CD14-positive monocyte (primary cell): ENCODE measurements at regions not wholly inside any gene's neighbourhood (a gene's known extent, or its start where the extent isn't known, plus 50 kb on each side); places are given as distances from the start of the nearest gene placed in this dataset.

ENCODE experiments used
- DNase-seq, 3 donors: peaks; one replicate each; pipeline ENCODE4 v3.0.0-alpha.2; 2011 to 2022
- H2AFZ ChIP-seq: 2 replicates; pipeline ENCODE4 v1.6.0; 2012; ENCODE audit warnings: mild to moderate bottlenecking, low read depth, low read length, inconsistent platforms; ENCODE audit not compliant: insufficient read depth, poor library complexity, severe bottlenecking
- H3K27ac ChIP-seq, 2 donors: 1 replicate in 1 of 2; 2 replicates in 1 of 2; pipeline ENCODE4 v1.5.1; 2012 to 2013; ENCODE audit warnings: low read length in 2 of 2, control low read depth in 1 of 2, inconsistent platforms in 1 of 2, low read depth in 1 of 2, mild to moderate bottlenecking in 1 of 2
- H3K27me3 ChIP-seq, 2 donors: one replicate each; pipeline versions ENCODE4 v1.6.0 to v1.6.1; 2011 to 2013; ENCODE audit warnings: low read length in 2 of 2; ENCODE audit not compliant: control insufficient read depth in 2 of 2, insufficient read depth in 2 of 2
- H3K36me3 ChIP-seq, 2 donors: replicated peaks in 1 of 2; 1 replicate in 1 of 2; 2 replicates in 1 of 2; pipeline versions ENCODE4 v1.5.1 to v1.6.1; 2012 to 2013; ENCODE audit warnings: low read length in 2 of 2, control low read depth in 1 of 2, inconsistent platforms in 1 of 2, mild to moderate bottlenecking in 1 of 2; ENCODE audit not compliant: insufficient read depth in 2 of 2, control insufficient read depth in 1 of 2
- H3K4me1 ChIP-seq, 2 donors: 1 replicate in 1 of 2; 2 replicates in 1 of 2; pipeline versions ENCODE4 v1.5.1 to v1.6.1; 2012 to 2013; ENCODE audit warnings: low read length in 2 of 2, control low read depth in 1 of 2, inconsistent platforms in 1 of 2, mild to moderate bottlenecking in 1 of 2, moderate library complexity in 1 of 2; ENCODE audit not compliant: insufficient read depth in 2 of 2, control insufficient read depth in 1 of 2
- H3K4me2 ChIP-seq: replicated peaks from 2 replicates; pipeline ENCODE3; 2012; ENCODE audit warnings: low read length, moderate library complexity, mild to moderate bottlenecking; ENCODE audit not compliant: poor library complexity, severe bottlenecking; ENCODE audit errors: extremely low read depth
- H3K4me3 ChIP-seq, 3 experiments: fragments of 200-600 bp in 1 of 3; sonication (generic) in 1 of 3; replicated peaks in 1 of 3; 1 replicate in 2 of 3; 2 replicates in 1 of 3; pipeline ENCODE4 v1.5.1; 2011 to 2013; ENCODE audit warnings: low read length in 3 of 3, mild to moderate bottlenecking in 3 of 3, control low read depth in 2 of 3, low read depth in 2 of 3, inconsistent platforms in 1 of 3, moderate library complexity in 1 of 3
- H3K79me2 ChIP-seq: 2 replicates; pipeline ENCODE4 v1.6.0; 2012; ENCODE audit warnings: mild to moderate bottlenecking, control low read depth, inconsistent platforms, low read length, moderate library complexity; ENCODE audit not compliant: insufficient read depth
- H3K9ac ChIP-seq: 2 replicates; pipeline ENCODE4 v1.6.0; 2017; ENCODE audit warnings: low read length, mild to moderate bottlenecking; ENCODE audit not compliant: insufficient read depth, poor library complexity, severe bottlenecking
- H3K9me3 ChIP-seq, 2 donors: replicated peaks in 1 of 2; 1 replicate in 1 of 2; 2 replicates in 1 of 2; pipeline versions ENCODE4 v1.5.1 to v1.6.1; 2012 to 2013; ENCODE audit warnings: low read length in 2 of 2, control low read depth in 1 of 2; ENCODE audit not compliant: control insufficient read depth in 1 of 2, insufficient read depth in 1 of 2
- H4K20me1 ChIP-seq: 2 replicates; pipeline ENCODE4 v1.6.0; 2012; ENCODE audit warnings: mild to moderate bottlenecking, low read length, control low read depth, moderate library complexity; ENCODE audit not compliant: insufficient read depth
- H3K27ac Mint-ChIP-seq, 7 donors: one replicate each; pipeline ENCODE4 v1.8.0; 2020; ENCODE audit warnings: mild to moderate bottlenecking in 7 of 7, mixed read lengths in 7 of 7, moderate library complexity in 6 of 7, inconsistent platforms in 2 of 7
- H3K27me3 Mint-ChIP-seq, 3 donors: one replicate each; pipeline ENCODE4 v1.8.0; 2021 to 2022; ENCODE audit warnings: low read depth in 3 of 3, mild to moderate bottlenecking in 3 of 3, mixed read lengths in 3 of 3, moderate library complexity in 3 of 3, inconsistent platforms in 1 of 3
- H3K36me3 Mint-ChIP-seq, 2 donors: one replicate each; pipeline ENCODE4 v1.8.0; 2020; ENCODE audit warnings: mixed read lengths in 2 of 2, inconsistent platforms in 1 of 2, mild to moderate bottlenecking in 1 of 2
- H3K4me1 Mint-ChIP-seq: one replicate; pipeline ENCODE4 v1.8.0; 2020; ENCODE audit warnings: mild to moderate bottlenecking, mixed read lengths
- H3K4me3 Mint-ChIP-seq, 2 donors: one replicate each; pipeline ENCODE4 v1.8.0; 2020; ENCODE audit warnings: mild to moderate bottlenecking in 2 of 2, mixed read lengths in 2 of 2, moderate library complexity in 1 of 2
- H3K9me3 Mint-ChIP-seq, 7 donors: one replicate each; pipeline ENCODE4 v1.8.0; 2020 to 2022; ENCODE audit warnings: mixed read lengths in 7 of 7, mild to moderate bottlenecking in 6 of 7, moderate library complexity in 6 of 7, inconsistent platforms in 2 of 7
- WGBS: methylation state at CpG from one replicate; pipeline ENCODE4 v1.1.5; 2013; ENCODE audit warnings: missing lambda C conversion rate; ENCODE audit not compliant: insufficient coverage; 5-methylcytosine and 5-hydroxymethylcytosine counted together
- intact Hi-C, 2 donors: fragments of 100-400 bp; cut with micrococcal nuclease; formaldehyde crosslinking; loops; one replicate each; pipeline versions ENCODE4 v1.15.0 to v1.15.1; 2023
- TF ChIP-seq, protein P1 (sequence below): fragments of 200-600 bp; IDR thresholded peaks from one replicate; pipeline ENCODE4 v1.8.0; 2022; ENCODE audit warnings: antibody characterized with exemption, mild to moderate bottlenecking

DNA sequence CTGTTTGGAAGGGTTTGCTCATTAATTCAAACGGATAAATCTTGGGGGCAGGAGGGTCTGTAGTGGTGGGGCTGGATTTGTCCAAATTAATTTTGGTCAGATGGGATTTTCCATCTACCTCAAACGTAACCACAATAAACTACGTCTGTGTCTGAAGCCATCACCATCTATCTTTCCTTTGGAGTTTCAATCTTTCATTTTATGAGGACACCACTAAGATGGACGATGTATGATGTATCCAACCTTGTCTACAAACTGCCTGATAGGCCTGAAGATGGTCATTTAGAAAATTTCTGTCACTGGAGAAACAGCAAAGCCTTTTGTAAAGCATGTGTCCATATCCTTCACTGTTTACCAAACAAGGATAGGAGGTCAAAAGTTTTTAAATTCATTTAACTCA, 138.6 kb upstream of the MARCKS start:
- Mint-ChIP-seq H3K4me3 (no peak overlapping the region), H3K27me3 (peaks cover 0 to 4% (median 3%) of the 10 kb centered on the region in 3 donors), H3K9me3 (peaks cover 0 to 2% (median 0%) of the 10 kb centered on the region in 7 donors), H3K36me3 (no peaks in the 10 kb centered on the region), H3K27ac (peak overlapping the region in 3 of 7 donors; percentile 21 to 77 (median 49)), H3K4me1 (peaks cover 24% of the 10 kb centered on the region)
- intact Hi-C loops = no loop called here
- TF ChIP-seq, protein P1, sequence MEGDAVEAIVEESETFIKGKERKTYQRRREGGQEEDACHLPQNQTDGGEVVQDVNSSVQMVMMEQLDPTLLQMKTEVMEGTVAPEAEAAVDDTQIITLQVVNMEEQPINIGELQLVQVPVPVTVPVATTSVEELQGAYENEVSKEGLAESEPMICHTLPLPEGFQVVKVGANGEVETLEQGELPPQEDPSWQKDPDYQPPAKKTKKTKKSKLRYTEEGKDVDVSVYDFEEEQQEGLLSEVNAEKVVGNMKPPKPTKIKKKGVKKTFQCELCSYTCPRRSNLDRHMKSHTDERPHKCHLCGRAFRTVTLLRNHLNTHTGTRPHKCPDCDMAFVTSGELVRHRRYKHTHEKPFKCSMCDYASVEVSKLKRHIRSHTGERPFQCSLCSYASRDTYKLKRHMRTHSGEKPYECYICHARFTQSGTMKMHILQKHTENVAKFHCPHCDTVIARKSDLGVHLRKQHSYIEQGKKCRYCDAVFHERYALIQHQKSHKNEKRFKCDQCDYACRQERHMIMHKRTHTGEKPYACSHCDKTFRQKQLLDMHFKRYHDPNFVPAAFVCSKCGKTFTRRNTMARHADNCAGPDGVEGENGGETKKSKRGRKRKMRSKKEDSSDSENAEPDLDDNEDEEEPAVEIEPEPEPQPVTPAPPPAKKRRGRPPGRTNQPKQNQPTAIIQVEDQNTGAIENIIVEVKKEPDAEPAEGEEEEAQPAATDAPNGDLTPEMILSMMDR = no peak
- H3K4me1 ChIP-seq = peaks cover 6 to 22% of the 10 kb centered on the region in 2 donors
- whole genome bisulfite sequencing = no CpG with 5 or more reads among the region's 4 CpGs
- H3K27ac ChIP-seq = peak overlapping the region in 1 of 2 donors; percentile 48
- no peaks in the 10 kb centered on the region for H3K27me3 ChIP-seq
- no peaks in the 10 kb centered on the region for H3K79me2 ChIP-seq
- no peak for DNase-seq
- H4K20me1 ChIP-seq = no peaks in the 10 kb centered on the region
- H3K4me3 ChIP-seq = no peak overlapping the region
- peak overlapping the region; percentile 48 for H2AFZ ChIP-seq
- H3K4me2 ChIP-seq = no peak overlapping the region
- H3K36me3 ChIP-seq = no peaks in the 10 kb centered on the region
- H3K9ac ChIP-seq = no peak overlapping the region
- H3K9me3 ChIP-seq = no peaks in the 10 kb centered on the region

DNA sequence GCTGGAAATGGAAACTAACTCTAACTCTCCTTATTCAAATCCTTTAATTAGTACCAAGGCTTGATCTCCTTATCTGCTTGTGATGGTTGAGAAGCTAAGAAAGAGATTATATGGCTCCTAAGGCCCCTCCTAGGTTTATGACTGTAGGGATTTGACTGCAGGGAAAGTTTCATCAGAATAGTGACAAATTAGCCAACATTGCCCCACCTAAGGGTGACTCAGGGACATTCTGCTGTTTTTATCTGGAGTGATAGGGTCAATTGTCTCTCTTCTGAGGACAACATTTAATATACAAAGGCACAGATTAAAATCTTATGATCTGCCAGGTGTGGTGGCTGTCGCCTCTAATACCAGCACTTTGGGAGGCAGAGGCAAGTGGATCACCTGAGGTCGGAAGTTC, 138.1 kb upstream of the MARCKS start:
- H3K4me3 ChIP-seq = no peak overlapping the region
- peak overlapping the region; percentile 46 to 87 (median 78) for H3K27ac Mint-ChIP-seq
- WGBS = no CpG with 5 or more reads among the region's 2 CpGs
- intact Hi-C loops = no loop called here
- H3K4me3 Mint-ChIP-seq = no peak overlapping the region
- H3K4me1 Mint-ChIP-seq = peaks cover 25% of the 10 kb centered on the region
- TF ChIP-seq, protein P1 = no peak
- H3K4me2 ChIP-seq = no peak overlapping the region
- peaks cover 0 to 2% (median 0%) of the 10 kb centered on the region in 7 donors for H3K9me3 Mint-ChIP-seq
- no peak overlapping the region for H3K9ac ChIP-seq
- no peaks in the 10 kb centered on the region for H3K9me3 ChIP-seq
- H3K4me1 ChIP-seq = peaks cover 6 to 24% of the 10 kb centered on the region in 2 donors
- peaks cover 0 to 4% (median 3%) of the 10 kb centered on the region in 3 donors for H3K27me3 Mint-ChIP-seq
- no peaks in the 10 kb centered on the region for H3K36me3 ChIP-seq
- H3K36me3 Mint-ChIP-seq = no peaks in the 10 kb centered on the region
- peak overlapping the region; percentile 48 for H2AFZ ChIP-seq
- H3K27ac ChIP-seq = peak overlapping the region in 1 of 2 donors; percentile 48
- no peaks in the 10 kb centered on the region for H4K20me1 ChIP-seq
- H3K27me3 ChIP-seq = no peaks in the 10 kb centered on the region
- H3K79me2 ChIP-seq = no peaks in the 10 kb centered on the region
- peak; percentile 72 to 86 (median 73) for DNase-seq
